ENCODE measurements at regions not wholly inside any gene's neighbourhood (a gene's known extent, or its start where the extent isn't known, plus 50 kb on each side); places are given as distances from the start of the nearest gene placed in this dataset.

DNA sequence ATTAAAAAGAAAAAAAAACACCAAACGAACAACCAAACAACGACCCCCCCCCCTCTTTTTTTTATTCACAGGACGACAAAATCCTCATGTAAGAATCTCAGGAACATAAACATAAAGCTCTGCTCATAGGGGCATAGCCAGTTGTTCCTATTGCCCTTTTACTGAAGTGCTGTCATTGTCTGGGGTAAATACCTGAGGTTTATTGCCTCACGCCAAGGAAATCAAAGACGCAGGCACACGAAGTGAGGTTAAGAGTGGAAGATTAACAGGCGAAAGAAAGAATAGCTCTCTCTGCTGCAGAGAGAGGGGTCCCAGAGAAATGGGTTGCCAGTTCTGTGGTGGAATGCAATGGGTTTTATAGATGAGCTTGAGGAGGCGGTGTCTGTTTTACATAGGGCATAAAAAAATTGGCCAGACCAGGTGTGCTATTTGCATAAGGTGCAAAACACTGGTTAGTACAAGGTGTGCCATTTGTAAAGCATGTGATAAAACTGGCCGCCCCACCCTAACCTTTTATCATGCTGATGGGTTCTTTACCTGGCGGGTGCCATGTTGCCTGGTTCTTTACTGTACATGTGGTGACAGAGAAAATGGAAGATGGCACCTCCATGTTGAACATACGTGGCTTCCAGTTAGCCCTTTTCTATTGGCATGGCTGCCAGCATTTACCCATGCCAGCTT, 257.6 kb upstream of the ZPLD1 start:
- TF ChIP-seq POLR2A (IDR thresholded peaks at IDR 0.05; ENCODE audit: low read depth, low read length) = no peak
- no peak for TF ChIP-seq EZH2 (IDR thresholded peaks at IDR 0.05; ENCODE audit: borderline replicate concordance, low read depth, low read length, severe bottlenecking)
- TF ChIP-seq CTCF (IDR thresholded peaks at IDR 0.05; ENCODE audit: extremely low read depth in 1 of 2, insufficient read depth in 1 of 2, low read depth in 1 of 2, low read length in 2 of 2) = no peak
- no peak for TF ChIP-seq FOS (IDR thresholded peaks at IDR 0.05; ENCODE audit: borderline replicate concordance, insufficient read depth, low read length)
